Activated naive CD4-positive, alpha-beta T cell treated with anti-CD3 and anti-CD28 coated beads, Interleukin-2, amount 50 U/mL, for 24 hours (primary cell): ENCODE measurements at regions not wholly inside any gene's neighbourhood (a gene's known extent, or its start where the extent isn't known, plus 50 kb on each side); places are given as distances from the start of the nearest gene placed in this dataset.
"Not testable (repeated sequence)": the region's sequence is repeated elsewhere in the genome, so short reads cannot be mapped to it uniquely, and the experiment has no call there.

Source experiments
- H3K27ac Mint-ChIP-seq: one replicate; pipeline ENCODE4 v1.8.0; 2021; ENCODE audit warnings: mild to moderate bottlenecking, mixed read lengths
- H3K27me3 Mint-ChIP-seq: one replicate; pipeline ENCODE4 v1.8.0; 2021; ENCODE audit warnings: mixed read lengths
- H3K36me3 Mint-ChIP-seq: one replicate; pipeline ENCODE4 v1.8.0; 2021; ENCODE audit warnings: mixed read lengths
- H3K4me1 Mint-ChIP-seq: one replicate; pipeline ENCODE4 v1.8.0; 2021; ENCODE audit warnings: mixed read lengths
- H3K4me3 Mint-ChIP-seq: one replicate; pipeline ENCODE4 v1.8.0; 2021; ENCODE audit warnings: mild to moderate bottlenecking, mixed read lengths
- H3K9me3 Mint-ChIP-seq: one replicate; pipeline ENCODE4 v1.8.0; 2021; ENCODE audit warnings: mixed read lengths

- not testable (repeated sequence) for H3K27ac Mint-ChIP-seq, H3K4me3 Mint-ChIP-seq, H3K27me3 Mint-ChIP-seq, H3K4me1 Mint-ChIP-seq, H3K36me3 Mint-ChIP-seq, H3K9me3 Mint-ChIP-seq
Measured at GRCh38 chr15:20342601-20343394, 198.8 kb downstream of the GOLGA6L6 start.

GRCh38 chr15:20341901-20342600 lies 199.5 kb downstream of the GOLGA6L6 start:
- H3K4me1 Mint-ChIP-seq: no peaks in the 10 kb centered on the region
- H3K36me3 Mint-ChIP-seq: peaks cover 2% of the 10 kb centered on the region
- H3K27me3 Mint-ChIP-seq: peaks cover 2% of the 10 kb centered on the region
- H3K4me3 Mint-ChIP-seq: no peak overlapping the region
- no peak overlapping the region for H3K27ac Mint-ChIP-seq
- no peaks in the 10 kb centered on the region for H3K9me3 Mint-ChIP-seq

- H3K4me1 Mint-ChIP-seq: no peaks in the 10 kb centered on the region
- H3K27me3 Mint-ChIP-seq: peaks cover 2% of the 10 kb centered on the region
- H3K36me3 Mint-ChIP-seq: peaks cover 3% of the 10 kb centered on the region
- H3K9me3 Mint-ChIP-seq: no peaks in the 10 kb centered on the region
- no peak overlapping the region for H3K4me3 Mint-ChIP-seq
- H3K27ac Mint-ChIP-seq: no peak overlapping the region
Measured at GRCh38 chr15:20340931-20341661, 200.5 kb downstream of the GOLGA6L6 start.

GRCh38 chr15:20340331-20340811 lies 201.2 kb downstream of the GOLGA6L6 start:
- no peak overlapping the region for H3K27ac Mint-ChIP-seq
- H3K9me3 Mint-ChIP-seq: no peaks in the 10 kb centered on the region
- no peaks in the 10 kb centered on the region for H3K4me1 Mint-ChIP-seq
- peaks cover 2% of the 10 kb centered on the region for H3K27me3 Mint-ChIP-seq
- no peak overlapping the region for H3K4me3 Mint-ChIP-seq
- peaks cover 3% of the 10 kb centered on the region for H3K36me3 Mint-ChIP-seq

GRCh38 chr15:20339086-20339791 lies 202.4 kb downstream of the GOLGA6L6 start:
- H3K4me3 Mint-ChIP-seq, H3K27me3 Mint-ChIP-seq, H3K36me3 Mint-ChIP-seq, H3K4me1 Mint-ChIP-seq, H3K27ac Mint-ChIP-seq, H3K9me3 Mint-ChIP-seq: not testable (repeated sequence)

- not testable (repeated sequence) for H3K9me3 Mint-ChIP-seq, H3K4me3 Mint-ChIP-seq, H3K27me3 Mint-ChIP-seq, H3K27ac Mint-ChIP-seq, H3K4me1 Mint-ChIP-seq, H3K36me3 Mint-ChIP-seq
Measured at GRCh38 chr15:20338671-20339070, 202.9 kb downstream of the GOLGA6L6 start.

GRCh38 chr15:20337238-20337637 lies 204.4 kb downstream of the GOLGA6L6 start:
- not testable (repeated sequence) for H3K36me3 Mint-ChIP-seq, H3K4me3 Mint-ChIP-seq

GRCh38 chr15:20334451-20334850 lies 207.1 kb downstream of the GOLGA6L6 start:
- H3K4me3 Mint-ChIP-seq, H3K27me3 Mint-ChIP-seq, H3K4me1 Mint-ChIP-seq, H3K9me3 Mint-ChIP-seq, H3K36me3 Mint-ChIP-seq, H3K27ac Mint-ChIP-seq: not testable (repeated sequence)

More at GRCh38 chr15:20337238-20337637, 204.4 kb downstream of the GOLGA6L6 start:
- H3K27ac Mint-ChIP-seq, H3K9me3 Mint-ChIP-seq, H3K27me3 Mint-ChIP-seq, H3K4me1 Mint-ChIP-seq: not testable (repeated sequence)

- H3K9me3 Mint-ChIP-seq, H3K4me1 Mint-ChIP-seq, H3K27ac Mint-ChIP-seq: not testable (repeated sequence)
Measured at GRCh38 chr15:20325751-20326150, 215.8 kb downstream of the GOLGA6L6 start.

GRCh38 chr15:20317132-20317531 lies 224.5 kb downstream of the GOLGA6L6 start:
- H3K27me3 Mint-ChIP-seq, H3K9me3 Mint-ChIP-seq, H3K27ac Mint-ChIP-seq, H3K4me1 Mint-ChIP-seq, H3K36me3 Mint-ChIP-seq, H3K4me3 Mint-ChIP-seq: not testable (repeated sequence)

More at GRCh38 chr15:20325751-20326150, 215.8 kb downstream of the GOLGA6L6 start:
- H3K27me3 Mint-ChIP-seq, H3K36me3 Mint-ChIP-seq, H3K4me3 Mint-ChIP-seq: not testable (repeated sequence)

GRCh38 chr15:20311014-20311680 lies 230.5 kb downstream of the GOLGA6L6 start:
- not testable (repeated sequence) for H3K4me3 Mint-ChIP-seq, H3K36me3 Mint-ChIP-seq, H3K27me3 Mint-ChIP-seq, H3K4me1 Mint-ChIP-seq, H3K27ac Mint-ChIP-seq, H3K9me3 Mint-ChIP-seq

GRCh38 chr15:20310603-20311002 lies 231.0 kb downstream of the GOLGA6L6 start:
- Mint-ChIP-seq H3K36me3 (no peaks in the 10 kb centered on the region), H3K4me1 (no peaks in the 10 kb centered on the region), H3K9me3 (no peaks in the 10 kb centered on the region), H3K27ac (no peak overlapping the region), H3K27me3 (no peaks in the 10 kb centered on the region), H3K4me3 (no peak overlapping the region)

- not testable (repeated sequence) for H3K4me3 Mint-ChIP-seq, H3K27ac Mint-ChIP-seq, H3K27me3 Mint-ChIP-seq, H3K36me3 Mint-ChIP-seq, H3K9me3 Mint-ChIP-seq, H3K4me1 Mint-ChIP-seq
Measured at GRCh38 chr15:20309966-20310365, 231.6 kb downstream of the GOLGA6L6 start.

- H3K9me3 Mint-ChIP-seq, H3K4me1 Mint-ChIP-seq, H3K36me3 Mint-ChIP-seq, H3K4me3 Mint-ChIP-seq, H3K27me3 Mint-ChIP-seq, H3K27ac Mint-ChIP-seq: not testable (repeated sequence)
Measured at GRCh38 chr15:20309395-20309794, 232.2 kb downstream of the GOLGA6L6 start.

- not testable (repeated sequence) for H3K4me3 Mint-ChIP-seq, H3K27ac Mint-ChIP-seq
Measured at GRCh38 chr15:20308027-20308690, 233.4 kb downstream of the GOLGA6L6 start.

More at GRCh38 chr15:20308027-20308690, 233.4 kb downstream of the GOLGA6L6 start:
- H3K36me3 Mint-ChIP-seq, H3K9me3 Mint-ChIP-seq, H3K27me3 Mint-ChIP-seq, H3K4me1 Mint-ChIP-seq: not testable (repeated sequence)
